HL-60 (cell line): ENCODE measurements at regions not wholly inside any gene's neighbourhood (a gene's known extent, or its start where the extent isn't known, plus 50 kb on each side); places are given as distances from the start of the nearest gene placed in this dataset.

ENCODE experiments used
- CTCF ChIP-seq: IDR thresholded peaks from one replicate; pipeline ENCODE4 v1.5.1; 2011; ENCODE audit warnings: low read length, control low read depth, inconsistent platforms; ENCODE audit not compliant: insufficient read depth
- SPI1 ChIP-seq: IDR thresholded peaks from 2 replicates; pipeline ENCODE4 v1.6.1; 2012; ENCODE audit warnings: low read depth, mild to moderate bottlenecking, borderline replicate concordance

DNA sequence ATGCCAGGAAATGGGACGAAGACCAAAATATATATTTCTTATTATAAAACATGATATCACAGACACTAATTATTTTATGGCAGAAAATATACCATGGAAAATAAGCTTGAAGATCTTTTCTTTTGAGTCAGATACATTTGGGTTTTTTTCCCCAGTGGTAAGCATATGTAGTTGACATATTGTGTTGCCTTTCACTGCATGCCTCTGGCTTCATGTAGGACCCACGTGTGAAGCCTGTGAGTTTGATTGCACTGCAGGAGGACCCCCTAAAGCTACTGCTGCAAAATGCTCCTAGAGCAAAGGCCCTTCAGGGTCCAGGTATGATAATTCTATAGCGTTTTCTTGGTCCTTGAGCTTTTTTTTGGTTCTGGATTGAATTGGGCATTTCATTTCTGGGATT, 190.7 kb upstream of the KIRREL3 start:
- TF ChIP-seq CTCF (no peak), SPI1 (no peak)
